ENCODE measurements at regions not wholly inside any gene's neighbourhood (a gene's known extent, or its start where the extent isn't known, plus 50 kb on each side); places are given as distances from the start of the nearest gene placed in this dataset.
A peak's percentile ranks its signal among the peaks of the same experiment; 100 is the strongest.
"Not testable (repeated sequence)": the region's sequence is repeated elsewhere in the genome, so short reads cannot be mapped to it uniquely, and the experiment has no call there.

- DNase-seq, result peak; percentile 2 to 3
Measured at GRCh38 chr7:67625257-67625737, 628.7 kb downstream of the TYW1 start.

- DNase-seq, result no peak
Measured at GRCh38 chr7:67631476-67631875, 634.8 kb downstream of the TYW1 start.

- DNase-seq, result no peak
Measured at GRCh38 chr7:67635271-67635670, 638.6 kb downstream of the TYW1 start.

GRCh38 chr7:67636348-67637022 lies 639.9 kb downstream of the TYW1 start:
- DNase-seq, result no peak

GRCh38 chr7:67637023-67637358 lies 640.4 kb downstream of the TYW1 start:
- no peak for DNase-seq

- DNase-seq, result not testable (repeated sequence)
Measured at GRCh38 chr7:67642542-67642941, 645.9 kb downstream of the TYW1 start.

- no peak for DNase-seq
Measured at GRCh38 chr7:67644151-67644550, 647.5 kb downstream of the TYW1 start.

- no peak for DNase-seq
Measured at GRCh38 chr7:67652937-67653336, 656.3 kb downstream of the TYW1 start.

GRCh38 chr7:67653856-67654454 lies 657.3 kb downstream of the TYW1 start:
- no peak for DNase-seq

- no peak for DNase-seq
Measured at GRCh38 chr7:67654642-67655041, 658.0 kb downstream of the TYW1 start.

GRCh38 chr7:67655168-67655567 lies 658.5 kb downstream of the TYW1 start:
- no peak for DNase-seq

- no peak for DNase-seq
Measured at GRCh38 chr7:67659091-67659490, 662.5 kb downstream of the TYW1 start.

- DNase-seq, result no peak
Measured at GRCh38 chr7:67662804-67663203, 666.2 kb downstream of the TYW1 start.

GRCh38 chr7:67663644-67664043 lies 667.0 kb downstream of the TYW1 start:
- no peak for DNase-seq

- not testable (repeated sequence) for DNase-seq
Measured at GRCh38 chr7:67666359-67666758, 669.7 kb downstream of the TYW1 start.

- DNase-seq, result no peak
Measured at GRCh38 chr7:67671006-67671548, 674.4 kb downstream of the TYW1 start.

GRCh38 chr7:67673861-67674260 lies 677.2 kb downstream of the TYW1 start:
- no peak for DNase-seq

GRCh38 chr7:67674862-67675261 lies 678.2 kb downstream of the TYW1 start:
- DNase-seq, result not testable (repeated sequence)

GRCh38 chr7:67675971-67676370 lies 679.3 kb downstream of the TYW1 start:
- no peak for DNase-seq

GRCh38 chr7:67678419-67678818 lies 681.8 kb downstream of the TYW1 start:
- no peak for DNase-seq

- DNase-seq, result no peak
Measured at GRCh38 chr7:67683628-67684027, 687.0 kb downstream of the TYW1 start.

- no peak for DNase-seq
Measured at GRCh38 chr7:67690700-67691099, 694.1 kb downstream of the TYW1 start.

GRCh38 chr7:67692425-67692824 lies 695.8 kb downstream of the TYW1 start:
- DNase-seq, result no peak

- DNase-seq, result no peak
Measured at GRCh38 chr7:67696124-67696523, 699.5 kb downstream of the TYW1 start.

- no peak for DNase-seq
Measured at GRCh38 chr7:67696878-67697277, 700.2 kb downstream of the TYW1 start.

All from CD4-positive, alpha-beta T cell treated with Interferon alpha-2 for 1 hour (primary cell).